Stimulated activated CD8-positive, alpha-beta memory T cell treated with anti-CD3 and anti-CD28 coated beads, Interleukin-15, amount 100 ng/mL, for 4 hours (primary cell): ENCODE measurements at regions not wholly inside any gene's neighbourhood (a gene's known extent, or its start where the extent isn't known, plus 50 kb on each side); places are given as distances from the start of the nearest gene placed in this dataset.

Experiments used
- DNase-seq, 2 donors: peaks; one replicate each; pipeline ENCODE4 v3.0.0-alpha.2; 2020; ENCODE audit warnings: low read depth in 2 of 2

- DNase-seq, result no peak
These were observed 334.9 kb upstream of the GATB start for GRCh38 chr4:152095701-152096070.

GRCh38 chr4:152094970-152095700, 334.3 kb upstream of the GATB start:
- no peak for DNase-seq

GRCh38 chr4:152091405-152091804, 330.6 kb upstream of the GATB start:
- DNase-seq, result no peak

GRCh38 chr4:152090543-152090942, 329.7 kb upstream of the GATB start:
- DNase-seq, result no peak

- no peak for DNase-seq
These were observed 328.8 kb upstream of the GATB start for GRCh38 chr4:152089584-152089983.

GRCh38 chr4:152087335-152087734, 326.5 kb upstream of the GATB start:
- DNase-seq, result no peak

- no peak for DNase-seq
These were observed 324.9 kb upstream of the GATB start for GRCh38 chr4:152085657-152086056.

- DNase-seq, result no peak
These were observed 322.5 kb upstream of the GATB start for GRCh38 chr4:152083338-152083737.

- no peak for DNase-seq
These were observed 320.2 kb upstream of the GATB start for GRCh38 chr4:152081024-152081423.

- DNase-seq, result no peak
These were observed 318.9 kb upstream of the GATB start for GRCh38 chr4:152079543-152080293.

GRCh38 chr4:152079079-152079478, 318.3 kb upstream of the GATB start:
- no peak for DNase-seq

GRCh38 chr4:152077582-152077981, 316.8 kb upstream of the GATB start:
- no peak for DNase-seq

- DNase-seq, result no peak
These were observed 314.6 kb upstream of the GATB start for GRCh38 chr4:152075253-152075928.

- no peak for DNase-seq
These were observed 313.8 kb upstream of the GATB start for GRCh38 chr4:152074573-152074972.

- DNase-seq, result no peak
These were observed 313.3 kb upstream of the GATB start for GRCh38 chr4:152074088-152074437.

GRCh38 chr4:152073351-152074087, 312.7 kb upstream of the GATB start:
- DNase-seq, result no peak

- no peak for DNase-seq
These were observed 312.1 kb upstream of the GATB start for GRCh38 chr4:152072906-152073305.

- DNase-seq, result no peak
These were observed 311.2 kb upstream of the GATB start for GRCh38 chr4:152072001-152072485.

- DNase-seq, result no peak
These were observed 310.0 kb upstream of the GATB start for GRCh38 chr4:152070854-152071253.

- no peak for DNase-seq
These were observed 308.1 kb upstream of the GATB start for GRCh38 chr4:152068866-152069265.

GRCh38 chr4:152065545-152065944, 304.7 kb upstream of the GATB start:
- DNase-seq, result no peak

- DNase-seq, result no peak
These were observed 303.9 kb upstream of the GATB start for GRCh38 chr4:152064753-152065152.
